HepG2 (cell line): ENCODE measurements at regions not wholly inside any gene's neighbourhood (a gene's known extent, or its start where the extent isn't known, plus 50 kb on each side); places are given as distances from the start of the nearest gene placed in this dataset.

Source experiments
- ATAC-seq: fragments of 200-7000 bp; cut with Tn5 transposase; 3 replicates; pipeline ENCODE4 v1.9.1; 2020; ENCODE audit warnings: mild to moderate bottlenecking, moderate library complexity
- BruUV-seq: library from RNA; stranded (reverse); fragments of 400-500 nt; replicated peaks from 2 replicates; lab custom pipeline; 2021; lab: Mats Ljungman, UMichigan
- CTCF ChIA-PET: fragments of 300-600 bp; formaldehyde crosslinking; extraction: SDS; loops from one replicate; lab custom pipeline; 2021; ENCODE audit warnings: low total read pairs, inconsistent platforms, low intra/inter-chr PET ratio; lab: Yijun Ruan, JAX
- POLR2A ChIA-PET: fragments of 350-600 bp; sonication (Branson Sonifier 250); formaldehyde crosslinking; loops from one replicate; lab custom pipeline; 2020; ENCODE audit warnings: antibody characterized with exemption, inconsistent platforms; lab: Yijun Ruan, JAX
- DNase-seq: peaks from one replicate; pipeline ENCODE4 v3.0.0-alpha.2; 2015; ENCODE audit warnings: low spot score
- FAIRE-seq: peaks from 3 replicates; lab custom pipeline; 2011; peaks lifted over from hg19 to GRCh38; lab: Jason Lieb, UNC
- H2AFZ ChIP-seq: one replicate; pipeline ENCODE4 v1.6.1; 2011; ENCODE audit warnings: low read length, inconsistent platforms
- H3K27ac ChIP-seq: fragments of 300-600 bp; 3 replicates; pipeline ENCODE4 v1.8.0; 2011; ENCODE audit warnings: mixed run types, mild to moderate bottlenecking, mixed read lengths, low read length, inconsistent platforms; ENCODE audit not compliant: insufficient read depth; ENCODE audit errors: extremely low read length
- H3K27me3 ChIP-seq, 2 experiments: fragments of 200-600 bp in 1 of 2; 2 replicates in 1 of 2; 3 replicates in 1 of 2; pipeline versions ENCODE4 v1.6.0 to v1.8.0; 2011; ENCODE audit warnings: low read length in 2 of 2, mild to moderate bottlenecking in 2 of 2, moderate library complexity in 2 of 2, inconsistent platforms in 1 of 2; ENCODE audit not compliant: insufficient read depth in 2 of 2, control insufficient read depth in 1 of 2
- H3K36me3 ChIP-seq, 2 experiments: fragments of 200-600 bp in 1 of 2; replicated peaks in 1 of 2; 2 replicates in 1 of 2; 3 replicates in 1 of 2; pipeline versions ENCODE4 v1.5.1 to v1.8.0; 2011; ENCODE audit warnings: low read length in 2 of 2, inconsistent platforms in 1 of 2; ENCODE audit not compliant: insufficient read depth in 2 of 2, control insufficient read depth in 1 of 2
- H3K4me1 ChIP-seq: 2 replicates; pipeline ENCODE4 v1.5.1; 2012; ENCODE audit warnings: low read length, inconsistent platforms; ENCODE audit not compliant: insufficient read depth
- H3K4me2 ChIP-seq: 2 replicates; pipeline ENCODE4 v1.6.0; 2011; ENCODE audit warnings: low read depth, low read length, inconsistent platforms
- H3K4me3 ChIP-seq, 3 experiments: fragments of 200-600 bp in 1 of 3; sonication (generic), shearing (Covaris generic) in 1 of 3; replicated peaks in 1 of 3; 2 replicates each; pipeline ENCODE4 v1.5.1; 2011 to 2016; ENCODE audit warnings: low read length in 3 of 3, inconsistent platforms in 2 of 3, low read depth in 2 of 3, mild to moderate bottlenecking in 2 of 3, control low read depth in 1 of 3, mixed read lengths in 1 of 3; ENCODE audit not compliant: insufficient read depth in 1 of 3
- H3K79me2 ChIP-seq: one replicate; pipeline ENCODE4 v1.6.1; 2011; ENCODE audit warnings: low read length, inconsistent platforms; ENCODE audit not compliant: insufficient read depth
- H3K9ac ChIP-seq: 2 replicates; pipeline ENCODE4 v1.6.0; 2011; ENCODE audit warnings: mild to moderate bottlenecking, low read depth, low read length, inconsistent platforms; ENCODE audit not compliant: insufficient read depth
- H3K9me3 ChIP-seq: 2 replicates; pipeline ENCODE4 v1.5.1; 2012; ENCODE audit warnings: mild to moderate bottlenecking, low read length
- H4K20me1 ChIP-seq: 2 replicates; pipeline ENCODE4 v1.6.0; 2011; ENCODE audit warnings: inconsistent platforms, mild to moderate bottlenecking, low read length, moderate library complexity; ENCODE audit not compliant: insufficient read depth
- CBX1 ChIP-seq: IDR thresholded peaks from one replicate; pipeline ENCODE4 v1.6.1; 2016; ENCODE audit warnings: antibody characterized with exemption, low read depth
- CTCF ChIP-seq: sonication (generic); formaldehyde crosslinking; IDR thresholded peaks from 2 replicates; pipeline ENCODE4 v1.5.0; 2020; ENCODE audit warnings: mild to moderate bottlenecking, missing genetic modification reagents, moderate library complexity
- GLMP ChIP-seq: sonication (generic); formaldehyde crosslinking; IDR thresholded peaks from 2 replicates; pipeline ENCODE4 v1.9.0; 2021; ENCODE audit warnings: missing genetic modification reagents, mild to moderate bottlenecking, borderline replicate concordance
- MAFK ChIP-seq, 2 experiments: IDR thresholded peaks in 1 of 2; conservative IDR thresholded peaks in 1 of 2; 2 replicates each; pipeline ENCODE4 v1.6.1; 2011; ENCODE audit warnings: improper control_type of control experiment in 2 of 2, low read length in 2 of 2
- MIXL1 ChIP-seq: IDR thresholded peaks from 2 replicates; pipeline ENCODE4 v1.6.1; 2016
- MXD3 ChIP-seq: IDR thresholded peaks from 2 replicates; pipeline ENCODE4 v1.6.1; 2016; ENCODE audit warnings: mild to moderate bottlenecking, missing biosample characterization, missing genetic modification reagents
- MYNN ChIP-seq: sonication (generic); formaldehyde crosslinking; IDR thresholded peaks from 2 replicates; pipeline ENCODE4 v1.4.0; 2020; ENCODE audit warnings: mild to moderate bottlenecking, low read depth, missing genetic modification reagents
- PRDM4 ChIP-seq: sonication (generic); formaldehyde crosslinking; IDR thresholded peaks from 2 replicates; pipeline ENCODE4 v1.9.0; 2021; ENCODE audit warnings: missing genetic modification reagents, borderline replicate concordance
- SMC3 ChIP-seq: IDR thresholded peaks from 2 replicates; pipeline ENCODE4 v1.6.1; 2011; ENCODE audit warnings: low read length, improper control_type of control experiment
- STAG1 ChIP-seq: sonication (generic); formaldehyde crosslinking; IDR thresholded peaks from 2 replicates; pipeline ENCODE4 v1.4.0; 2020; ENCODE audit warnings: missing genetic modification reagents
- ZNF143 ChIP-seq: sonication (generic); formaldehyde crosslinking; IDR thresholded peaks from 2 replicates; pipeline ENCODE4 v1.4.0; 2020; ENCODE audit warnings: missing genetic modification reagents
- ZNF235 ChIP-seq: sonication (generic); formaldehyde crosslinking; IDR thresholded peaks from 2 replicates; pipeline ENCODE4 v1.8.1; 2023; ENCODE audit warnings: mild to moderate bottlenecking, missing genetic modification reagents, borderline replicate concordance
- ZNF577 ChIP-seq: sonication (generic); formaldehyde crosslinking; IDR thresholded peaks from 2 replicates; pipeline ENCODE4 v1.4.0; 2020; ENCODE audit warnings: mild to moderate bottlenecking, low read depth, missing genetic modification reagents, borderline replicate concordance
- ZNF704 ChIP-seq: sonication (generic); formaldehyde crosslinking; IDR thresholded peaks from 2 replicates; pipeline ENCODE4 v1.8.1; 2023; ENCODE audit warnings: mild to moderate bottlenecking, inconsistent platforms, moderate library complexity, missing genetic modification reagents, borderline replicate concordance
- ZNF878 ChIP-seq: sonication (generic); formaldehyde crosslinking; IDR thresholded peaks from 2 replicates; pipeline ENCODE4 v1.8.1; 2023; ENCODE audit warnings: mild to moderate bottlenecking, missing genetic modification reagents, moderate library complexity
- ZUFSP ChIP-seq: sonication (generic); formaldehyde crosslinking; IDR thresholded peaks from 2 replicates; pipeline ENCODE4 v1.9.0; 2021; ENCODE audit warnings: missing genetic modification reagents, mild to moderate bottlenecking, borderline replicate concordance
- WGBS: methylation state at CpG from one replicate; pipeline ENCODE4 v1.1.6; 2017; ENCODE audit warnings: low lambda C conversion rate; 5-methylcytosine and 5-hydroxymethylcytosine counted together
- in situ Hi-C: cut with HindIII; loops from 2 replicates; pipeline ENCODE4 v1.10.0; 2017; ENCODE audit warnings: low pct_unique_long_range_greater_than_20kb; ENCODE audit not compliant: extremely low pct_ligation_motif_present
- intact Hi-C: fragments of 100-400 bp; cut with micrococcal nuclease; formaldehyde crosslinking; loops from one replicate; pipeline ENCODE4 v1.10.0; 2022; ENCODE audit not compliant: unreplicated experiment

- ATAC-seq (peak; percentile 99), FAIRE-seq (no peak), DNase-seq (peak; percentile 41)
- no TSS peak for BruUV-seq
- Histone ChIP-seq H3K27me3 (no peaks in the 10 kb centered on the region), H3K9ac (no peak overlapping the region), H3K4me1 (no peaks in the 10 kb centered on the region), H3K79me2 (no peaks in the 10 kb centered on the region), H3K27ac (no peak overlapping the region), H4K20me1 (no peaks in the 10 kb centered on the region), H3K9me3 (no peaks in the 10 kb centered on the region), H2AFZ (no peak overlapping the region), H3K4me2 (no peak overlapping the region), H3K4me3 (no peak overlapping the region), H3K36me3 (no peaks in the 10 kb centered on the region)
- in situ Hi-C loops (no loop called here), intact Hi-C loops (loop anchor here (1.0 kb wide), 1 partner anchor 317 kb away; no protein-coding TSS in a partner anchor)
- POLR2A ChIA-PET: interaction anchor here (0.8 kb wide), 1 partner anchor 179 kb away, joined by 3 read pairs; no protein-coding TSS in a partner anchor
- WGBS: 9% methylated on average over 4 of the region's 5 CpGs
- CTCF ChIA-PET: interaction anchor here (1.2 to 1.7 kb wide), 2 partner anchors 317 to 382 kb away, joined by 4 to 7 read pairs; no protein-coding TSS in a partner anchor
- TF ChIP-seq GLMP: no peak
- no peak for TF ChIP-seq MIXL1 (CRISPR knock-in tag)
- TF ChIP-seq ZNF704 (CRISPR knock-in tag): no peak
- TF ChIP-seq PRDM4 (CRISPR knock-in tag): no peak
- no peak for TF ChIP-seq MXD3
- TF ChIP-seq CTCF (CRISPR knock-in tag): peak; percentile 77
- no peak for TF ChIP-seq MAFK (conservative IDR thresholded peaks at IDR 0.05 in 1 of 2, IDR thresholded peaks at IDR 0.05 in 1 of 2; ENCODE audit: low read length in 2 of 2)
- TF ChIP-seq ZNF878 (CRISPR knock-in tag): no peak
- no peak for TF ChIP-seq CBX1
- TF ChIP-seq STAG1 (CRISPR knock-in tag): peak; percentile 91
- no peak for TF ChIP-seq ZNF577 (CRISPR knock-in tag)
- TF ChIP-seq MYNN (CRISPR knock-in tag): no peak
- TF ChIP-seq ZNF143 (CRISPR knock-in tag): no peak
- TF ChIP-seq SMC3: peak; percentile 84; the same call in 1 of the 2 replicates
- TF ChIP-seq ZUFSP (CRISPR knock-in tag): no peak
- TF ChIP-seq ZNF235: no peak
Observed at GRCh38 chr16:80084614-80085013, 456.2 kb upstream of the DYNLRB2 start.
